HG02610 (cell line): ENCODE measurements at regions not wholly inside any gene's neighbourhood (a gene's known extent, or its start where the extent isn't known, plus 50 kb on each side); places are given as distances from the start of the nearest gene placed in this dataset.
A peak's percentile ranks its signal among the peaks of the same experiment; 100 is the strongest.
"Not testable (repeated sequence)": the region's sequence is repeated elsewhere in the genome, so short reads cannot be mapped to it uniquely, and the experiment has no call there.

Experiments used
- ATAC-seq: cut with Tn5 transposase; IDR thresholded peaks from one replicate; pipeline ENCODE4 v1.9.1; 2021; ENCODE audit warnings: mild to moderate bottlenecking, moderate library complexity; ENCODE audit not compliant: unreplicated experiment

DNA sequence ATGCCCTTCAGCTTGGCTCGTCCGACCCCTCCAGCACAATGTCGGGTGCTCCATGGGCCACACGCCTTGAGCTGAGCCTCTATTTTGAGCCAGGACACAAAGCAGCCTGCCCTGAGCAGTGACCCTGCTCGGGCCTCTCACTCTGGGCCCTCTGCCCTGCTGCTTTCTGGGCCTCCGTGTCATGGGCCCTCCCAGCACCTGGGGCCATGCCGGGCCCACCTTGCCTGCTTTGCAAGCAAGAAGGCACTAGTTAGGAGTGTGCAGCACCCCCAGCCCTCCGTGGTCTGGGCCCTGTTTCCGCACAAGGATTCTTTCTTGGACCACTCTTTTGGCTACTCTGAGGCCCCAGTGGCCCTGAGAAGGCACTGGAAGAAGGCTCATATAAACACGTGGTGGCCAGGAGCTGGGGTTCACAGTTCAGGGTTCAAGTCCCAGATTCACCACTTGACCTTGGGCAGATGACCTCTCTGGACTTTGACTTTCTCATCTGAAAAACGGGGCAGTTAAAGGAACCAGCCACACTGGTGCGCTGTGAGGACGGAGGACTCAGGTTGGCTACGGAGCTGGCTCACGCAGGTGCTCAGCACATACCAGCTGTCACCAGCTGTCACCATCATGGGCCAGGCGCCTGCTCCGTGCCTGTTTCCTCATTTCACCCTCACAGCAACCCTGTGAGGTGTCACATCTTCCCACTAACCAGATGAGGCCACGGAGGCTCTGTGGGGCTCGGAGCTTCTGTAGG lies 166.0 kb upstream of the GSE1 start:
- ATAC-seq = peak; percentile 44

GRCh38 chr16:85447693-85448313 lies 165.3 kb upstream of the GSE1 start:
- ATAC-seq = no peak

DNA sequence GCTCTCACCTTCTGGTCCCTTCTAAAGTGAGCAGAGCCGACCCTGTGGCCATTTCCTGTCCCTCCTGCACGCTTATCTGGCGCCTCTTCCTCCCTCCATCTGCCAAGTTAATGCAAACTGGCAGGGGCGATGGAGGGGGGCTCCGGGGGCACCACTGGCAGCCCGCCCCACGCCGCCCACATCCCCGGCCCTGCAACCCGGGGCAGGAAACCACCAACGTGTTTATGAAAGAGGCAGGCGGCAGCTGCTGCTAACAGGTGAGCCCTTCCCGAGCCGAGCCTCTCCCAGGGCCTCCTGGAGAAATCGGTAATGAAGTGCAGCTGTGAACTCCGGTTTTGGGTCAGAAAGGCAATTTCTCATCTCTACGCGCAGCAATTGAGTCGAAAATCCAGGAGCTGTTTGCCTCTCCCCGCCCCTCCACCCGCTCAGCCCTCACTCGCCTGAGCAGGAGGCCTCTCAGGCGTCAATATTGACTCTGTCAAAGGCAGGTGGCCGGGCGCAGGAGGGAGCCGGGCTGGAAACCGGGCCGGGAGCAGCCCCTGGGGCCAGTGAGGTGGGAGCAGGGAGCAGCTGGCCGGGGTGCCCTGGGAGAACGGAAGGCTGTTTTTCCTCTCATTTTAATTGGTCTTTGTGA lies 164.4 kb upstream of the GSE1 start:
- no peak for ATAC-seq

DNA sequence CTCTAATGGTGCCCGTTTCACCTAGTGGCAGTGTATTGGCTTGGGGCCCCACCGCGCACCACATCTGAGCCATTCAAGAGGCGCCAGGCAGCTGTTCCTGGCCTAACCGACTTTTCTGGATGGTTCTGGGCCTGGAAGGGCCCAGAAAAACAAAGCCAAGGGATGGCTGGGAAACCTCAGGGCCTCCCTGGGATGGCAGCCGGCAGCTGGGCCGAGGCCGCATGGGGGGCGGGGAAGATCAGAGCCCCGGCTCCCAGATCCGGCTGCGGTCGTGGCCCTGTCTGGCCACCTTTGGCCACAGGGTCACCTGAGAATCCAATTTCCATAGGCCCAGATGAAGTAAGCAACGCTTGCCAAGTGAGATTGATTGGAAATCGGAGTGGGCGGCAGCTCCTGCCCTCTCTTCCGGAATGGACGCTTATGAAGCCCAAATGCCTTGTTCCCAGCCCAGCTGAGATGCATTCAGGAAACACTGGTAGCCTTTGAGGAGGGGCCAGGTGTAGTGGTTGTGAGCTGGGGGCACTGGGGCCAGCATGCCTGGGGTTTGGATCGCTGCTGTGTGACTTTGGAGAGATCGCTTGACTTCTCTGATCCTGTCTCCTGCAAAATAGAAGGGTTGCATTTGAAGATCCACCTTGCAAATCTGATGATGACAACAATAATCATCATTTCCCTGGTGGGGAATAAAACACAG lies 163.8 kb upstream of the GSE1 start:
- no peak for ATAC-seq

DNA sequence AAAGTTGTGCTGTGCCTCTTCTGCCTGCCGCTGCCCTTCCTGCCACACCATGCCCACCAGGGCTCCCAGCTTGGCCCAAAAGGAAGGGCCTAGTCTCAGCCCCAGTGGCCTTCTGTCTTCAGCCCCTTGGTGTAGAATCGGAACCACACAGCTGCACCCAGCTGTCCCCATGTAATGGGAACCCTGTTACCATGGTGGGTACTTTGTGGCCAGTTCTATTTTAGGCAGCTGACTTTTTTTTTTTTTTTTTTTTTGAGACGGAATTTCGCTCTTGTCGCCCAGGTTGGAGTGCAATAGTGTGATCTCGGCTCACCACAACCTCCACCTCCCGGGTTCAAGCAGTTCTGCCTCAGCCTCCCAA lies 163.3 kb upstream of the GSE1 start:
- no peak for ATAC-seq

DNA sequence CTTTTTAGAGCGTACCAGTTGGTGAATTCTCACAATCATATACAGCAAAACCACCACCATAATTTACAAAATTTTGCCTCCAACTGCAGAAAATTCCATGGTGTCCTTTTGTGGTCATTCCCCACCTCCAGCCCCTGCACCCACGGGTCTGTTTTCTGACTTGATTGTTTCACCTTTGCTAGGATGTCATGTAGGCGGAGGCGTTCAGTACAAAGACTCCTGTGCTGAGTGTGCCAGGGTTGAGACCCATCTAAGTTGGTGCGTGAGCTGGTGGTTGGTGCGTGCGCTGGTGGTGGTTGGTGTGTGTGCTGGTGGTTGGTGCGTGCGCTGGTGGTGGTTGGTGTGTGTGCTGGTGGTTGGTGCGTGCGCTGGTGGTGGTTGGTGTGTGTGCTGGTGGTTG lies 162.0 kb upstream of the GSE1 start:
- not testable (repeated sequence) for ATAC-seq

GRCh38 chr16:85451641-85452363 lies 161.3 kb upstream of the GSE1 start:
- no peak for ATAC-seq

DNA sequence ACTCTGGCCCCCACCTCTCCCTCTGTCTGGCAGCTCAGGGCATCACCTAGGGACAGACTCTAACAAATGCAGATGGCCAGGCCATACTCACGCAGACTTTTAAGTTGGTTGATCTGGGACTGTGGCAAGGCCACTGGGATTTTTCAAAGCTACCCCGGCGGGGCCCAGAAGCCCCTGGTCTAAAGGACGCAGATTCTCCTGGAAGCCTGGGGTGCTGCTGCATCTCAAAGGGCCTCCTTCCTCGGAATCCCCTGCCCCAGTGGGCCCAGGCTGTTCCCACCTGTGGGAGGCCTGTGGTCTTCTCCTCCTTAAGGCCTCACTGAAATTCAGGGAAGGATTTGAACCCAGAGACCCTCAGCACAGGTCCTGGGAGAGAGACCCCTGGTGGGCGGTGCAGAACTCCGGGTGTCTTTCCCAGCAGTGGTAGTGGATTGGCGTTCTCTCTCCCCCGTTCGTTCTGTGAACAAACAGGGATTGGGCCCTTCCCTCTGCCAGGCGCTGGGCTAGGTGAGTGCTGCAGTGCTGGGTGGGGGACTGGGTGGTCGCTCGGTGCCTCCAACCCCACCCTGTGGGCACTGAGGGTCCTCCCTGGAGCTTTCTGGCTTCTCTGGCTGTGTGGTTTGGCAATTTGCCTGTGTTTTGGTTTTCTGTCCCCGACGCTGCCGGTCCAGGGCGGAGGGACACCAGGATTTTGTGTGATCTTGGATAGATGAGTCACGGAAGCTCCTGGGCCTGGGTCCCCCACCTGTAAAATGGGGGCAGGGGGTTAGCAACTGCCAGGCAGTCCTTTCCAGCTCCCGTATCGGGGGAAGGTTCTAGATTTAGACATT lies 160.5 kb upstream of the GSE1 start:
- ATAC-seq = no peak

GRCh38 chr16:85453194-85453678 lies 159.9 kb upstream of the GSE1 start:
- no peak for ATAC-seq

- ATAC-seq = no peak
These were observed 159.4 kb upstream of the GSE1 start for GRCh38 chr16:85453703-85454102.

- ATAC-seq = no peak
These were observed 158.8 kb upstream of the GSE1 start for GRCh38 chr16:85454171-85454872.

- no peak for ATAC-seq
These were observed 157.6 kb upstream of the GSE1 start for GRCh38 chr16:85455534-85455933.

DNA sequence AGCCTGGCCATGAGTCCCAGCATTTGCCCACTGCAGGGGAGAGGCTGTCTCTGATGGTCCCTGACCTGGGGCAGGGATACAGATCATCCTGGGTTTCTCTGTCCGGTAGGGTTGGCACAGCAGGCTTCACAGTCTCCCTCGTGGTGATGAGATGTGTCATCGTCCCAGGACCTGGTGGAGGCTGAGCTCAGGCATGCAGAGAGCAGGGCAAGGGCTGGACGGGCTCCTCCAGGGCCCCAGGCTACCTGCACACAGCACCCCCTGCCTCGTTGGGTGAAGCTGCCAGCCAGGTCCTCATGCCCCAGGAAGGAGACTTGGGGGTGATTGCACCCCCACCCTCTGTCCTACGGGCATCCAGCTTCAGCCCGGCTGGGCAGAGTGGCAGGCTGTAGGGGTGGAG lies 155.8 kb upstream of the GSE1 start:
- ATAC-seq = no peak

- ATAC-seq = no peak
These were observed 154.2 kb upstream of the GSE1 start for GRCh38 chr16:85458968-85459367.

DNA sequence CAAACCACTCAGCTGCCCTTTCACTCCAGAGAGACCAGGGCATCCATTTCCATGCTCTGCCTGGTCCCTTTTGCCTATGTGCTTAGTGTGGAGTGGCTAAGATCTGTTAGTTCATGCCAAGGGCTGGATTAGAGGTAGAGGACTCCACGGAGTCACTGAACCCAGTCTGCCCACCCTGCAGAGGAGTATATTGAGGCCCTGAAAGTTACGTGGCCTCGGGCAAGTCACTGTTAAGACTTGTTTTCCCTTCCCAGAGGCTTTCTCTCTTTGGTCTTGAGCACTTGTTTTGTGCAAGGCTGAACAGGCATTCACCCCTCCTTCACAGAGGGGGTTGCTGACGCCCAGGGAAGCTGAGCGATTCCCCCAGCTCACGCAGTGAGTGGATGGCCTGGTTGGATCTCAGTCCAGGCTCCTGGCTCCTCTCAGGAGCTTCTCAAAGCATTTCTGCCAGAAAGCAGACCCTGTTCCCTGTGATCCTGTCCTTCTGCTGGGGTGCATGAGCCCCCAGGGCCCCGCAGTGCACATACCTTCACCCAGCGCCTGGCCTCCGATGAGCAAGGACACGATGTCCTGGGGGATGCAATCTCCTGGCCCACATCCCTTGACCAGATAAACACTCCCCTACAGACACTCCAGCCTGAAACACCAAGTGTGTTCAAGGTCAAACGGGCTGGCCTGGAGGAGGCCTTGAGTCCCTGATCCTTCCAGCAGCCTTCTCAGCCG lies 153.4 kb upstream of the GSE1 start:
- no peak for ATAC-seq

DNA sequence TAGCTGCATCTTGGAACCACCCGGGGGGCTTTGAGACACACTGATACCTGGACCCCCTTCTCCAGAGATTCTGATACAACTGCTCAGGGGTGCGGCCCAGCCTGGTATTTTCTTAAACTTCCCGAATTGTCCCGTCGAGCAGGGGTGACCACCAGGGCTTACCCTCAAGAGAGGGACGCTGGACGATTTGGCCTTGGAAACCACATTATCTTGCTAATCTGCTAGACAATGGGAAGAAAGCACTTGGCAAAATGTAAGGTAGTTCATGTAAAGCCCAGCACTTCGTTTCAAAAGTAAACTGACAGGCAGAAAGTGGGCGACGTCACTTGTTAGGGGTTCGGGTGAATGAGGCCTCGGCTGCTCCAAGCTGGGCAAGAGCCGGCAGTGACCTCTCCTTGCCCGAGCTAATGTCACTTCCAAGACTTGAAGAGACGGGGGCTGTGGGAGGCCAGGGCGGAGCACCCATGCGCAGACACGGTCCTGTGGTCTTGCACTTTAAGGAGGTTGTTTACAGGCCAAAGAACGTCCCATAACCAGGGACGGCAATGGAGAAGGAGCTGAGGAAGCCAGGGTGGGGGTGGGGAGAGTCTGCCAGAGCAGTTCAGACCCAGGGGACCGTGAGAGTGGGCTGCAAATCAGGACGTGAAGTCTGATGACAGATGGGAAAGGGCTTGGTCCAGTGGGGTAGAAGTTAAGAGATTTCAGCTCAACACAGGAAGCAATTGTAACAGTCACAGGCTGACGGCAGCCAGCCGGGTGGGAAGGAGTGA lies 152.7 kb upstream of the GSE1 start:
- no peak for ATAC-seq

GRCh38 chr16:85461022-85461813 lies 151.9 kb upstream of the GSE1 start:
- no peak for ATAC-seq
